Peyer's patch (tissue), 4 donors: ENCODE measurements at regions not wholly inside any gene's neighbourhood (a gene's known extent, or its start where the extent isn't known, plus 50 kb on each side); places are given as distances from the start of the nearest gene placed in this dataset.

Experiments
- DNase-seq, 3 donors: peaks; one replicate each; pipeline ENCODE4 v3.0.0-alpha.2; 2017 to 2019
- H3K27ac ChIP-seq, 4 donors: fragments of 200-600 bp; sonication (generic); one replicate each; pipeline ENCODE4 v1.5.1; 2016 to 2019
- H3K27me3 ChIP-seq, 2 donors: fragments of 200-600 bp; sonication (generic); one replicate each; pipeline ENCODE4 v1.5.1; 2019
- H3K36me3 ChIP-seq, 3 donors: fragments of 200-600 bp; sonication (generic); one replicate each; pipeline ENCODE4 v1.5.1; 2016 to 2019
- H3K4me1 ChIP-seq, 4 donors: fragments of 200-600 bp; sonication (generic); one replicate each; pipeline ENCODE4 v1.5.1; 2016 to 2019
- H3K4me3 ChIP-seq, 4 donors: fragments of 200-600 bp; sonication (generic); 1 replicate in 3 of 4; 2 replicates in 1 of 4; pipeline ENCODE4 v1.5.1; 2016 to 2019; ENCODE audit warnings: mild to moderate bottlenecking in 1 of 4
- H3K9me3 ChIP-seq, 4 donors: fragments of 200-600 bp; sonication (generic); one replicate each; pipeline ENCODE4 v1.5.1; 2016 to 2019; ENCODE audit warnings: mild to moderate bottlenecking in 1 of 4
- CTCF ChIP-seq, 6 experiments: fragments of 450-650 bp in 4 of 6; fragments of 200-600 bp in 2 of 6; sonication (generic) in 1 of 6; IDR thresholded peaks; one replicate each; pipeline ENCODE4 v1.5.1; 2017 to 2019; ENCODE audit warnings: antibody characterized with exemption in 6 of 6, mild to moderate bottlenecking in 3 of 6, moderate library complexity in 1 of 6
- POLR2A ChIP-seq, 2 donors: fragments of 450-650 bp; IDR thresholded peaks; one replicate each; pipeline ENCODE4 v1.5.1; 2017; ENCODE audit warnings: antibody characterized with exemption in 2 of 2, mild to moderate bottlenecking in 2 of 2, moderate library complexity in 2 of 2

GRCh38 chr16:10333321-10334032, 52.4 kb upstream of the ATF7IP2 start:
- no peak for TF ChIP-seq CTCF (IDR thresholded peaks at IDR 0.05)
- Histone ChIP-seq H3K36me3 (no peaks in the 10 kb centered on the region), H3K4me3 (no peak overlapping the region), H3K27me3 (no peaks in the 10 kb centered on the region), H3K27ac (no peak overlapping the region), H3K9me3 (peaks cover 0 to 6% (median 0%) of the 10 kb centered on the region in 4 donors), H3K4me1 (no peaks in the 10 kb centered on the region)
- peak in 1 of 3 donors; percentile 47 for DNase-seq

- no peaks in the 10 kb centered on the region for H3K4me1 ChIP-seq
- no peaks in the 10 kb centered on the region for H3K27me3 ChIP-seq
- no peak overlapping the region for H3K4me3 ChIP-seq
- TF ChIP-seq POLR2A (IDR thresholded peaks at IDR 0.05) = no peak
- H3K27ac ChIP-seq = no peak overlapping the region
- H3K9me3 ChIP-seq = peaks cover 0 to 15% (median 3%) of the 10 kb centered on the region in 4 donors
- no peaks in the 10 kb centered on the region for H3K36me3 ChIP-seq
- no peak for DNase-seq
These were observed 50.2 kb upstream of the ATF7IP2 start for GRCh38 chr16:10335681-10336080.
